NCI-H82 treated with DMSO at 0.1 percent for 48 hours (cell line): ENCODE measurements at regions not wholly inside any gene's neighbourhood (a gene's known extent, or its start where the extent isn't known, plus 50 kb on each side); places are given as distances from the start of the nearest gene placed in this dataset.

Experiments
- DNase-seq: peaks from one replicate; lab custom pipeline; 2025; ENCODE audit not compliant: unreplicated experiment; lab: John Stamatoyannopoulos, UW

- no peak for DNase-seq
These were observed 376.5 kb upstream of the KCNMB2 start for GRCh38 chr3:178159691-178160220.

- no peak for DNase-seq
These were observed 366.8 kb upstream of the KCNMB2 start for GRCh38 chr3:178169421-178169820.

- DNase-seq, result peak; percentile 17
These were observed 365.3 kb upstream of the KCNMB2 start for GRCh38 chr3:178170698-178171535.

- no peak for DNase-seq
These were observed 364.1 kb upstream of the KCNMB2 start for GRCh38 chr3:178172121-178172520.

- DNase-seq, result no peak
These were observed 361.9 kb upstream of the KCNMB2 start for GRCh38 chr3:178174201-178174915.

- DNase-seq, result no peak
These were observed 355.1 kb upstream of the KCNMB2 start for GRCh38 chr3:178181088-178181487.

GRCh38 chr3:178181784-178182183 is 354.5 kb upstream of the KCNMB2 start:
- DNase-seq, result peak; percentile 42

GRCh38 chr3:178182337-178182779 is 353.9 kb upstream of the KCNMB2 start:
- DNase-seq, result no peak

GRCh38 chr3:178184833-178185232 is 351.4 kb upstream of the KCNMB2 start:
- no peak for DNase-seq

- no peak for DNase-seq
These were observed 349.6 kb upstream of the KCNMB2 start for GRCh38 chr3:178186666-178187065.

GRCh38 chr3:178189854-178190253 is 346.4 kb upstream of the KCNMB2 start:
- no peak for DNase-seq

GRCh38 chr3:178193846-178194245 is 342.4 kb upstream of the KCNMB2 start:
- DNase-seq, result peak; percentile 17

- DNase-seq, result no peak
These were observed 341.7 kb upstream of the KCNMB2 start for GRCh38 chr3:178194539-178194938.

- no peak for DNase-seq
These were observed 340.4 kb upstream of the KCNMB2 start for GRCh38 chr3:178195824-178196223.

- DNase-seq, result no peak
These were observed 337.9 kb upstream of the KCNMB2 start for GRCh38 chr3:178198329-178198728.

GRCh38 chr3:178200316-178200715 is 335.9 kb upstream of the KCNMB2 start:
- DNase-seq, result no peak

GRCh38 chr3:178201714-178202113 is 334.5 kb upstream of the KCNMB2 start:
- DNase-seq, result no peak

- DNase-seq, result no peak
These were observed 334.0 kb upstream of the KCNMB2 start for GRCh38 chr3:178202194-178202593.

GRCh38 chr3:178203165-178203564 is 333.1 kb upstream of the KCNMB2 start:
- peak; percentile 90 for DNase-seq

GRCh38 chr3:178203650-178204049 is 332.6 kb upstream of the KCNMB2 start:
- peak; percentile 81 for DNase-seq

- no peak for DNase-seq
These were observed 330.5 kb upstream of the KCNMB2 start for GRCh38 chr3:178205740-178206139.

- DNase-seq, result peak; percentile 25
These were observed 329.7 kb upstream of the KCNMB2 start for GRCh38 chr3:178206521-178206920.
